A673 (cell line): ENCODE measurements at regions not wholly inside any gene's neighbourhood (a gene's known extent, or its start where the extent isn't known, plus 50 kb on each side); places are given as distances from the start of the nearest gene placed in this dataset.

Experiments used
- CTCF ChIP-seq: fragments of 300-800, 200-600 bp; sonication (generic); conservative IDR thresholded peaks from 2 replicates; pipeline ENCODE4 v1.5.1; 2017; ENCODE audit warnings: low read depth, mild to moderate bottlenecking, antibody characterized with exemption, low read length, moderate library complexity, mixed read lengths
- EZH2 ChIP-seq: fragments of 200-600 bp; sonication (generic); IDR thresholded peaks from 2 replicates; pipeline ENCODE4 v1.6.1; 2017; ENCODE audit warnings: borderline replicate concordance, low read depth, mild to moderate bottlenecking, mixed read lengths, antibody characterized with exemption, low read length; ENCODE audit not compliant: poor library complexity, severe bottlenecking

- TF ChIP-seq CTCF = no peak
- TF ChIP-seq EZH2 = no peak
These were observed 112.2 kb downstream of the SKIDA1 start for GRCh38 chr10:21413268-21413667.
